ENCODE measurements at regions not wholly inside any gene's neighbourhood (a gene's known extent, or its start where the extent isn't known, plus 50 kb on each side); places are given as distances from the start of the nearest gene placed in this dataset.

- no peak overlapping the region for H3K4me3 ChIP-seq (ENCODE audit: low read depth, low read length)
- DNase-seq = no peak
- TF ChIP-seq CTCF (IDR thresholded peaks at IDR 0.05; ENCODE audit: low read depth, low read length) = no peak
- no peaks in the 10 kb centered on the region for H3K27me3 ChIP-seq
- no peaks in the 10 kb centered on the region for H3K4me1 ChIP-seq
- H3K9me3 ChIP-seq = no peaks in the 10 kb centered on the region
- no peaks in the 10 kb centered on the region for H3K36me3 ChIP-seq
Measured at GRCh38 chr2:52852006-52852405, 915.6 kb upstream of the CHAC2 start.

- DNase-seq = no peak
- H3K4me1 ChIP-seq = no peaks in the 10 kb centered on the region
- H3K9me3 ChIP-seq = no peaks in the 10 kb centered on the region
- H3K27me3 ChIP-seq = no peaks in the 10 kb centered on the region
- no peak for TF ChIP-seq CTCF (IDR thresholded peaks at IDR 0.05; ENCODE audit: low read depth, low read length)
- no peak overlapping the region for H3K4me3 ChIP-seq (ENCODE audit: low read depth, low read length)
- no peaks in the 10 kb centered on the region for H3K36me3 ChIP-seq
Measured at GRCh38 chr2:52844701-52845423, 922.7 kb upstream of the CHAC2 start.

- H3K27me3 ChIP-seq = no peaks in the 10 kb centered on the region
- TF ChIP-seq CTCF (IDR thresholded peaks at IDR 0.05; ENCODE audit: low read depth, low read length) = no peak
- no peaks in the 10 kb centered on the region for H3K4me1 ChIP-seq
- H3K4me3 ChIP-seq (ENCODE audit: low read depth, low read length) = no peak overlapping the region
- H3K36me3 ChIP-seq = no peaks in the 10 kb centered on the region
- H3K9me3 ChIP-seq = no peaks in the 10 kb centered on the region
- no peak for DNase-seq
Measured at GRCh38 chr2:52835909-52836308, 931.7 kb upstream of the CHAC2 start.

GRCh38 chr2:52831216-52831615, 936.4 kb upstream of the CHAC2 start:
- Histone ChIP-seq H3K36me3 (no peaks in the 10 kb centered on the region), H3K4me3 (ENCODE audit: low read depth, low read length) (no peak overlapping the region), H3K4me1 (no peaks in the 10 kb centered on the region), H3K9me3 (no peaks in the 10 kb centered on the region), H3K27me3 (no peaks in the 10 kb centered on the region)
- TF ChIP-seq CTCF (IDR thresholded peaks at IDR 0.05; ENCODE audit: low read depth, low read length) = no peak
- no peak for DNase-seq

- Histone ChIP-seq H3K9me3 (no peaks in the 10 kb centered on the region), H3K27me3 (no peaks in the 10 kb centered on the region), H3K4me1 (no peaks in the 10 kb centered on the region), H3K4me3 (ENCODE audit: low read depth, low read length) (no peak overlapping the region), H3K36me3 (no peaks in the 10 kb centered on the region)
- DNase-seq = no peak
- no peak for TF ChIP-seq CTCF (IDR thresholded peaks at IDR 0.05; ENCODE audit: low read depth, low read length)
Measured at GRCh38 chr2:52828112-52828511, 939.5 kb upstream of the CHAC2 start.

GRCh38 chr2:52821631-52822030, 946.0 kb upstream of the CHAC2 start:
- TF ChIP-seq CTCF (IDR thresholded peaks at IDR 0.05; ENCODE audit: low read depth, low read length) = peak; percentile 36
- Histone ChIP-seq H3K4me1 (no peaks in the 10 kb centered on the region), H3K27me3 (no peaks in the 10 kb centered on the region), H3K9me3 (no peaks in the 10 kb centered on the region), H3K4me3 (ENCODE audit: low read depth, low read length) (no peak overlapping the region), H3K36me3 (no peaks in the 10 kb centered on the region)
- DNase-seq = no peak

Measured in BE2C (cell line).